Forelimb muscle (tissue), 1 donor: ENCODE measurements at regions not wholly inside any gene's neighbourhood (a gene's known extent, or its start where the extent isn't known, plus 50 kb on each side); places are given as distances from the start of the nearest gene placed in this dataset.
"Not testable (repeated sequence)": the region's sequence is repeated elsewhere in the genome, so short reads cannot be mapped to it uniquely, and the experiment has no call there.

ENCODE experiments used
- DNase-seq: peaks from one replicate; pipeline ENCODE4 v3.0.0-alpha.2; 2013; ENCODE audit warnings: low read depth

DNA sequence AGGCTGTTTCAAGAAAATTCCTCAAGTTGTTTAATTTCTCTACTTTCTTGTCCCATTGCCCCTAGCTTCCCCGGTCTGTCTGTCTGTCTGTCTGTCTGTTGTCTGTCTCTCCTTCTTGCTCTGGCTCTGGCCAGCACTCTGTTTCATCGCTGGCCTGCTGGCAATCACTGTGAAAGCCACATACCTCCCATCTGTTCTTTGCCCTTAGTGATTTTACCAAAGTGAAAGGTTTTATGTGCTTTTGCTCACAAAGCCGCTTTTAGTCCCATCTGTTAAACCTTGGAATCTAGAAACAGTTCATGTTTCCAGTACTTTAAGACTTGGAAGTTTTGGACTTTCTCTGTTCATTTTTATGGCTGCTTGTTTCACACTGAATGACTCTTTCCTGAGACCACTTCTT is 87.8 kb upstream of the EXOC2 start:
- DNase-seq = no peak

DNA sequence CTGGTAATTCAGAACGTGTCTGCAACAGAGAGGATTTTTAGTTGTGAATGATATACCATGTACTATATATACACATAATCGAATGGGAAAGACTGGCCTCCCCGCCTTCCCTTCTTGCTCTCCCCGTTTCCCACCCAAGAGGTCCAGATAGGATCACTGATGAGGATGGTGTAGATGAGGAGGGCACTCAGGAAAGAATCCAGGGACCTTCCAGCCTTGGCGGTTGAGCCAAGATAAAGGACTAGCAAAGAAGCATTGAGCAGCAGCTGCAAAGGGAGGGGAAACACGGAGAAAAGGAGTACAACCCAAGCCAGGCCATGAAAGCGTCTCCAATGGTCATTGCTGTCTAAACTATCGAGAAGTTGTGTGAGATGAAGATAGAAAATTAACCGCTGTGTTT is 84.0 kb upstream of the EXOC2 start:
- DNase-seq = no peak

DNA sequence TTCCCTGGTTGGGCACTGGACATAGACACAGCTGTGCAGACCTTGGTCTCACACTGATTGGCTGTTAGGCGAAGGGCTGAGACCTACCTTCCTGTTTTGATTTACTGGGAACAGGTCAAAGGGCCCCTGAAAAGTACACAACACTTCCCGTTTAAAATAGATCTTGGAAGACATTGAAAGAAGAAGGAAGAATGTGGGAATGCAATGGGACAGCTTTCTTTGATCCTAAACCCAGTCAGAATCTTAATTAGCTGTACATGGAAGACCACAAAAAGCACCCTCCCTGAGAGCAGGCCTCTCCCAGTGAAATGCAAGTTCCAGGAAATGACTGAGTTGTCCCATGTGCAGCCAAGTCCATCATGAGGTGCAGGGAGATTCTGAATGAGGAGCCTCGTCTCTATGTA is 83.6 kb upstream of the EXOC2 start:
- no peak for DNase-seq

DNA sequence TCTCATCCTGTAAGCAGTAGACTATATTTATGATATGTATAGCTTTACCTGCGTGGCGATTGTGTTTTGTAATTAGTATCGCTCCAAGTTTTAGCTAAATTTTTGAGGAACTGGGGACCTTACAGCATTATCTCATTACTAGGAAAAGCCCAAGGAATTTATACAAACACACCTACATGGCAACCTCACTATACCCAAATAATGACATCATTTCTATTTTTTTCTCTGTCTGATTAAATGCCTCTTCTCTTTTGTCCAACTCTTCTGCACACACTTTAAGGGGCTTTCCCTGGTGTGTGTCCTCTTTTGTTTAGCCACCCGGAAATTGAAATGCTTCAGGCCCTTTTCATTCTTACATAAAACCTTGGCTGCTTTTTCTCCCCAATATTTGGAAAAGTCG is 82.9 kb upstream of the EXOC2 start:
- no peak for DNase-seq

DNA sequence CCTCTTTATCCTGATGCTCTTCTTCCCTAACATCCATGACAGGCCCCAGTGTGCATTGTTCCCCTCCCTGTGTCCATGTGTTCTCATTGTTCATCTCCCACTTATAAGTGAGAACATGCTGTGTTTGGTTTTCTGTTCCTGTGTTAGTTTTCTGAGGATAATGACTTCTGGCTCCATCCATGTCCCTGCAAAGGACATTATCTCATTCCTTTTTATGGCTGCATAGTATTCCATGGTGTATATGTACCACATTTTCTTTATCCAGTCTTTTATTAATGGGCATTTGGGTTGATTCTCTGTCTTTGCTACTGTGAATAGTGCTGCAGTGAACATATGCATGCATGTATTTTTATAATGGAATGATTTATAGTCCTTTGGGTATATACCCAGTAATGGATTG is 78.7 kb upstream of the EXOC2 start:
- not testable (repeated sequence) for DNase-seq

DNA sequence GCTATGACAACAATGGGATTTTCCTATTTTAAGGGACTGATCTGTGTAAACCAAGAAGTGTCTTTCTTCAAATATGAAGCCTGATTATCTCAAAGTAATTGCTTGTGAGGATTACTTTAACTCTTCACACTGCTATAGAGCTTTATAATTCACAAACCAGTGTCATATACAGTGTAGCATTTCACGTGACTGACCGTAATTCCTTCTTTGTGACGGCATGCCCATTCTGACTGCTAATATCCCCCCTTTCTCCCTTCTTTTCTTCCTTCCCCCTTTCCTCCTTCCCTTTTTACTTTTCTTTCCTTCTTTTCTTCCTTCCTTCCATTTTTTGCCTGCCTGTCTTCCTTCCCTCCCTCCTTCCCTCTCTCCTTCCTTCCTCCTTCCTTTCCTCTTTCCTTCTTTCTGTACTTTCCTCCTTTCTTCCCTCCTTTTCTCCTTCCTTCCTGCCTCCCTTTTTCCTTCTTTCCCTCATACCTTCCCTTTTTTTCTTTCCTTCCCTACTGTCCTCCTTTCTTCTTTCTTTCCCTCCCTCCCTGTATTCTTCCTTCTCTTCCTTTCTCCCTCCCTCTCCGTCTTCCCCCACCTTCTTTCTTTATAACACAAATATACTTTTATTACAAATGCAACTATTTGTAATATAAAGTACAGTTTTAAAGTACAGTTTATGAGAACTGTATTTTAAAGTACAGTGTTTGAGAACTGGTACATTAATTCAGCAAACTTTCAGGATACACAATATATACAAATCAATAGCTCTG is 75.0 kb upstream of the EXOC2 start:
- DNase-seq = no peak

DNA sequence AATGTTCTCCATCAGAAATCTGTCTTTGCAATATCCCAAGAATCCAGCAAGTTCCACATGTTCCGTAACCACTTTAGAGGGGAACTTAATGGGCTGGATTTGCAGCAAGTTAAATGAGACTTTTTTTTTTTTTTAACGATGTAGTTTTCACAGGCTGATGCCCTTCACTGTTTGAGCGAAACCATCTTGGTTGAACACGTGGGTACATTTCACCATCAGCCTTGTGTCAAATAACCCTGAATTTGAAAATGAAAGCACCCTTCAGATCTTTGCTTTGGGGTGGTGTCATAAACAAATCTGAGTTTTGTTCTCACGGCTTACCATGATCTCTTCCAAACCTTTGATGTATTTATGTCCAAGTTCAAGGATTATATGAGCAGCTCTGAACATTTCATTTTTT is 73.7 kb upstream of the EXOC2 start:
- DNase-seq = no peak

DNA sequence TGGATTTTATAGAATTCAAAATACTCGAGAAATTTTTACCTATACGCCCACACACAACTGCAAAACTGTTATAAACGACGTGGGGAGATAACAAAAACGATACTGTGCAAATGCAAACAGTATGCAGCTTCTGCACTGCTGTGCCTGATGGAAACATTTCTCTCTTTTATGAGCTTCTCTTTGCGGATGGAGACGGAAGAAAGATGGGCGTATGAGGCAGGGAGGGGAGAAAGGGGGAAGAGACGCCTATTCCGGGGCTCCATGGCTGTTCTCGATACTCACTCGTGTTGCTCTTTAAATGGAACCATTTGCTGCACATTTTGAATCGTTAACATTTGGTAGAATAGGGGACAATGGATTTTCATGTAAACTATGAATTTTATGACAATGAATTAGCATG is 69.1 kb upstream of the EXOC2 start:
- DNase-seq = no peak

DNA sequence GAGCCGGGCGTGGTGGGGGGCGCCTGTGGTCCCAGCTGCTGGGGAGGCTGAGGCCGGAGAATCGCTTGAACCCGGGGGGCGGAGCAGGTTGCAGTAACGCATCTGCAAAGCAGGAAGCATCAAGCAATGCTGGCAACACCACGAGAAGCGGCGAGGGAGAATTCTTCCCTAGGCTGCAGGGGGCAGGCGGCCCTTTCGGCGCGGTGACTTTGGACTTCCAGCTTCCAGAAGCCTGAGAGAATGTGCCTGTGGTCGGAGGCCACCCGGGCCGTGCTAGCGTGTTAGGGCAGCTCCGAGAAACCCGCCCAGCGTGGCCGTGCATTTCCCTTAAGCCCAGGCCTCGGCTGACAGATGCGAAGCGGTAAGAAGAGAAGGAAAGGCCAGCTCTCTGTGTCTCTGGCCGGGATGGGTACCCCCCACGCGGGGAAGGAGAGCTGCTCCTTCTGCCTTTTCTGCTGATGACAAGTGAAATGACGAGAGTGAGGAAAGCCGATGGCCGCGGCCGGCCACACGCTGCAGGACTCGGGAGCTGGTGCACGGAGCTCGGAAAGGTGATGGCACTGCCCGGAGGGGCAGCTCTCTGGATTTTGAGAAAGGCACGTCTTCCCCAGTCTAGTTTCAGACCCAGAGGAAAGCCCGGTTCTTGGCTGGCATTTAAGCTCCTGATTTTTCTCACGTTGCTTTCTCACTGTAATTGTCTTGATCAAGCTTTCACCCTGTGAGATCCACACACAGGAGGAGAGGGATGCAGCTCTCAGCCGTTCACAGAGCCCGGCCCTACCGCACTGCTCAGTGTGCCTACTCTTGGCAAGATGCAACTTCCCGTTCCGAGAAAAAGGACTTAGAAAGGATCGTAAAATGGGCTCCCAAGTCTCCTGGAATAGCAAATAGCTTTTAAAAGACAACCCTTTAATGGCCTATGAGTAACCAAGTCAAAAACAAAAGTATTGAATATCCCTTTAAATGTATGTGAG is 68.3 kb upstream of the EXOC2 start:
- no peak for DNase-seq

DNA sequence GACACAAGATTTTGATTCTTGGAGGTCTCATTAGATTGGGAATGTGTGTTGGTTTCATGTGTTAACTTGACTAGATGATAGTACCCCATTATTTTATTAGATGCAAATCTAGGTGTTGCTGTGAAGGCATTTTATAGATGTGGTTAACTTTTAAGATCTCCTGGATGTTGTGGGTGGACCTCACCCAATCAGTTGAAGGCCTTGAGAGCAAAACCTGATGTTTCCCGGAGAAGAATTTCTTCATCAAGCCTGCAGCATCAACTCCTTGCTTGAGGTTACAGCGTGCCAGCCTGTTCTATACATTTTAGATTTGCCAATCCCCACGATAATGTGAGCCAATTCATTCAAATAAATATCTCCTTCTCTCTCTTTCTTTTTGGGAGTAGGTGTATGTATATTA is 66.8 kb upstream of the EXOC2 start:
- no peak for DNase-seq

DNA sequence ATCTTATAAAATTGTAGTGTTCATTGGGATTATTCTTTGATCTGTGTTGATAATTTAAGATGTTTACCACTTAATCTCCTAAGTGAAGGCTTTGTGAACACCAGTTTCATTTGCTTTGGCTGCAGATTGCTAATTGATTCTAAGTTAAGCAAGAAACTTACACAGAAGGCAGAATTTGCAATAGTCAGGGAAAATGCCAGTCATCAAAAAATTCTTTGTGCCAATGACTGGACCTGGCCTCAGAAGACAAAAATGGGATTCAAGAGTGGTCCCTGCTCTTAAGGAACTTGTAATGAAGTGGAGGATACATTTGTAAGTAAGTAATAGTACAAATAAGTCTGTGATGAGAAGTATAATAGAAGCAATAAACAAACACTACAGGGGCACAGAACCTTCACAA is 63.3 kb upstream of the EXOC2 start:
- no peak for DNase-seq

DNA sequence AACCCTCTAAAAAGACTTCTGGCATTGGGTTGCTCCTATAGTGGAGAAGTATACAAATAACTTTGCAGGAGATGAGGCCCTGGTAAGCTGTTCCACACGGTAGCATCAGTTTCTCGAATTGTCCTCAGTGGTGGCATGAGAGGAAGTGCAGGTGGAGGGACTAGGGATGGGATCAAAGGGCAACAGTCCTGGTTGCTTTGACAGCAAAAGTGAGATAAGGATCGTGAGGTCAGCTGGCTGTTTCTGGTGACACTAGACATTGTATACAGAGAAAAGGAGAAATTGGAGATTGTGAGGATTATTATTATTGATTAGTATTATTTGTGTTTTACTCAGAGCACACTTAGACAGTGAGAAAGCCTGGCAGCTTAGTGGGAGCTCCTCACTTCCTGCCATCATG is 61.3 kb upstream of the EXOC2 start:
- DNase-seq = no peak

DNA sequence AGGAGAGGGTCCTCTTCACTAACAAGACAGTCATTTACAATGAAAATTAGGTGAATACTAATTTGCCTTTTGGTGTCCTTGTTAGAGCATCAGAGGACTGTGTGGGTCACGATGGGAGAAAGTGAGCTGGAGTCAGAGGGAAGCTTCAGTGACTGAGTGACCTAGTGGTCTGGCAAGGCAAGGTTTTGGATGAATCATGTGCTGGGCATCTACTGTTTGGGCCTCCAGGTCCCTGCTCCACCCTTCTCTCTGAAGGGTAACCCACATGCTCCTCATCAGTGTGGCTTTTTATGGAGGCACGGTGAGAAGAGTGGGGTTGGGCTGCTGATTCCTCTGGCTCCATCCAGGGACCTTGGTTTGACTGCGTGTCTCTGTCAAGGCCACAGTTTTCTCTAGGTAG is 60.5 kb upstream of the EXOC2 start:
- DNase-seq = no peak

DNA sequence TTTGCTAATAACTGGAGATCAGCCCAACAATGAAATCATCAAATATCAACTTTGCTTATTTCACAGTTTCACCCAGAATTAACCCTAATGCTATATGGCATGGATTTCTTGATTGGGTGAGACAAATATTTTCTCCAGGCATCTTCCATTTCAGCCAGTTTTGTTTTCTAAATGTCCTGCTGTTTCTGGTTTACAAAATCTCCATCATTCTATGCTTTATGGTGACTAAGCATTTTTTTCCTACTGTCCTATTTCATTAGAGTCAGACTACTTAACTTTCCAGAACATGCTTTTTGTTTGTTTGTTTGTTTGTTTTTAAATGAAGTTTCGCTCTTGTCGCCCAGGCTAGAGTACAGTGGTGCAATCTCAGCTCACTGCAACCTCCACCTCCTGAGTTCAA is 59.5 kb upstream of the EXOC2 start:
- no peak for DNase-seq

DNA sequence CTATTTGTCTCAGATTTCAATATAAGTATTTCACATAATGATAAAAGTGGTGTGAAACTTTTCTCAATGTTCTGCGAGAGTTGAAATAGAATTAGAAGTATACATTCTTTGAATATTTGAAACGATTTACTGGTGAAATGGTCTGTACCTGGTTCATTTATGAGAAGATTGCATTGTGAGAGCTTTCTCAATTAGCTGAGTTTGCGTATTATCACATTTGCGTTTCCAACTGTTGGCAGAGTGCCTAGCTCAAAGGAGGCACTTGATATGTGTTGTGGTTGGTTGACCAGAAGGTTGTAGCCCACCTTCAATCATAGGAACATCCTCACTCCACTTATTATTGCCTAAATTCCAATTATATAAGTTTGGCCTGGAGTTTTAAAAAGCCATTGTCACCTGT is 58.8 kb upstream of the EXOC2 start:
- no peak for DNase-seq

DNA sequence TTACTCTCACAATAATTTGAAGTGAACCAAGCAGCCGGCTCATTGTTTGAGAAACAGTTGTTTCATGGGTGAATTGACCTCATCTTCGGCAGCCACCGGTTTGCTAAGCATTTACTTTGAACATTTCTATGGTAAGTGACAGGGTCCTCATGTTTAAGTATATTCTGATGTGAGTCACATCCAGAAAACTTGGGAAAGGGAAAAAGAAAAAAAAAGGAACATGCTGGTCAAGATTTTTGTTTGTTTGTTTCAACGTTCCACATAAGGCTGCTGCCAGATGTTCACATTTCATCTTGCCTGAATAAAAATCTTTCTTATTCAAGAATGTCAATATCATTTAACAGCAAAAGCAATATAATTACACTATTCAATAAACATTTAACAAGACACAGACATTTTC is 55.0 kb upstream of the EXOC2 start:
- DNase-seq = no peak

DNA sequence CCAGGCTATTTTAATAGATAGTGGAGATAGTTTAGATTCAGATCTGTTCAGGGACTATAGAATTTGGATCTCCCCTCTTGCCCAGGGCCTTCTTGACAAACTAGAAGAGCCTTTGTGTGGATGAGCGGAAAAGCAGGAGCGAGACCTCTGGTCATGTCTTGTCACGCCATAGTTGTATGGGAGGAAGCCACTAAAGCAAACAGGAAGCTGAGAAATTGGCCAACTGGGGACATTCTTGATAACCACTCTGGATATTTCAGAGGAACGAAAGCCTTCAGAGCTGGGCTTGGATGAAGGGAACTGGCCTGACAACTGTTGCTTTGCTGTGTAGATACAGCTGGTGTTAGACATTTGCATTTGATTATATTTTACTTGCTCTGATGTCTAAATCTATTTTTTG is 54.1 kb upstream of the EXOC2 start:
- no peak for DNase-seq

DNA sequence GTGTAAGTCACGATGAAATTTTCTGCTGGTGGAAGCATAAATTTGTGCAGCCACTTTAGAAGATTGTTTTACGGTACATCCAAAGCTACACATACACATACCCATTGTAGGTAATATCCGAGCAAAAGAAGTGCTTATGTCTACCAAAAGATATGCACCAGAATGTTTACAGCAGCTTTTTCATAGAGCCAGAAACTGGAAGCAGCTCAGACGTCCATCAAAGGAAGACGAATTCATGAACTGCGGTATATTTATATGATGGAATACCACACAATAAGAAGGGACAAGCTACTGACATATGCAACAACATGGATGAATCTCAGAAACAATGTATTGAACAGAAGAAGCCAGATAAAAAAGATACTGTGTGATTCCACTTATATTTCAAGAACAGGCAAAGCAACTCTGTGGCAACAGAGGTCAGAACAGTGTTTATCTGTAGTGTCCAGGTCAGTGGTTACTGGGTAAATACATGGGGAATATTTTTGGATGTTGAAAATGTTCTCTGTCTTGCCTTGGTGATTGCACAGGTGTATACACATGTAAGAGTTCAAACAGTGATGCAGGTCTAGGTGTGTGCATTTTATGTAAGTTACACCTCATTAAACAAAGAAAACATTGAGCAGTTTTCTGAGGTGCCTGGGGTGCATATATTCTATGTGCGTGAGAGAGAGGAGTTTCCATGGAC is 51.9 kb upstream of the EXOC2 start:
- no peak for DNase-seq

DNA sequence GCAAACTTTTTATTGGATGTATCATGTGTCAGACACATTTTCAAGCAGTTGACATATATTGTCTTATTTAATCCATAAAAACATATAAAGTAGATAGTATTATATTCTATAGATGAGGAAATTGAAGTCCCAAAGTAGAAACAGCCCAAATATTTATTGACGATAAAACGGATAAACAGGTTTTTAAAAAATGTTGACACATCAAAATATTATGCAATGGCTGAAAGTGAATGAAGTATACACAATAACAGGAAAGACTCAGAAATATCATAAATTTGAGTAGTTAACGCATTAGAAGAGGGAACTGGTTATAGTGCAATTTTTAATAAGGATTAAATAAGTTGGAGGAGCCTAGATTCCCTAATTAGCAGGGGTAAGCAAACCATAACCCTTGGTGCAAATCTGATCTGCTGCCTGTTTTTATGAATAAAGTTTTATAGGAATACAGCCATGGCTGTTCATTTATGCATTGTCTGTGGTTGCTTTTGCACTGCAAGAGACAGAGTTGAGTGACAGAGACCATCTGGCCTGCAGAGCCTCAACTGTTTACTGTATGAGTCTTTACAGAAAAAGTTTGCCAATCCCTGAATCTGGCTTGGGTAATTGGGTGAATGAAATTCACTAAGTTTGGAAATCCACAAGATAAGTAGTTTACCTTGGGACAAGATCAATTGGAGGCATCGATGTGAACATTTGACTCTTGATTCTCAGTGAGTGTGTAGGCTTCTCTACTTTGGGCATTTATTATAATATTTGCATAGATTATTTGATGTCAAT is 50.6 kb upstream of the EXOC2 start:
- no peak for DNase-seq
